Astrocyte (in vitro differentiated cells and primary cell): ENCODE measurements at regions not wholly inside any gene's neighbourhood (a gene's known extent, or its start where the extent isn't known, plus 50 kb on each side); places are given as distances from the start of the nearest gene placed in this dataset.
"Not testable (repeated sequence)": the region's sequence is repeated elsewhere in the genome, so short reads cannot be mapped to it uniquely, and the experiment has no call there.

Source experiments
- DNase-seq: peaks from one replicate; pipeline ENCODE4 v3.0.0-alpha.2; 2010; ENCODE audit warnings: low read depth
- FAIRE-seq: peaks from 2 replicates; lab custom pipeline; 2011; peaks lifted over from hg19 to GRCh38; lab: Jason Lieb, UNC
- H2AFZ ChIP-seq: 2 replicates; pipeline ENCODE4 v1.6.0; 2012; ENCODE audit warnings: low read depth, low read length, inconsistent platforms
- H3K27ac ChIP-seq: 2 replicates; pipeline ENCODE4 v1.5.1; 2011; ENCODE audit warnings: low read depth, low read length, inconsistent platforms
- H3K27me3 ChIP-seq: 2 replicates; pipeline ENCODE4 v1.6.0; 2011; ENCODE audit warnings: low read length, inconsistent platforms; ENCODE audit not compliant: insufficient read depth
- H3K36me3 ChIP-seq: 2 replicates; pipeline ENCODE4 v1.5.1; 2011; ENCODE audit warnings: low read length, inconsistent platforms; ENCODE audit not compliant: insufficient read depth
- H3K4me1 ChIP-seq: 2 replicates; pipeline ENCODE4 v1.5.1; 2011; ENCODE audit warnings: low read length, inconsistent platforms; ENCODE audit not compliant: insufficient read depth
- H3K4me2 ChIP-seq: 2 replicates; pipeline ENCODE4 v1.6.0; 2012; ENCODE audit warnings: low read length, inconsistent platforms
- H3K4me3 ChIP-seq: 2 replicates; pipeline ENCODE4 v1.5.1; 2011; ENCODE audit warnings: low read depth, mild to moderate bottlenecking, low read length, inconsistent platforms; ENCODE audit not compliant: insufficient read depth
- H3K79me2 ChIP-seq: 2 replicates; pipeline ENCODE4 v1.6.0; 2012; ENCODE audit warnings: mild to moderate bottlenecking, low read length, inconsistent platforms; ENCODE audit not compliant: insufficient read depth
- H3K9ac ChIP-seq: 2 replicates; pipeline ENCODE4 v1.6.0; 2012; ENCODE audit warnings: mild to moderate bottlenecking, low read length, inconsistent platforms
- H3K9me3 ChIP-seq: 2 replicates; pipeline ENCODE4 v1.5.1; 2012; ENCODE audit warnings: low read depth, mild to moderate bottlenecking, low read length, inconsistent platforms; ENCODE audit not compliant: insufficient read depth
- H4K20me1 ChIP-seq: 2 replicates; pipeline ENCODE4 v1.6.0; 2012; ENCODE audit warnings: low read length, inconsistent platforms; ENCODE audit not compliant: insufficient read depth
- H3K27ac Mint-ChIP-seq: one replicate; pipeline ENCODE4 v1.8.0; 2021; ENCODE audit warnings: mild to moderate bottlenecking, mixed read lengths; ENCODE audit not compliant: unreplicated experiment
- H3K27me3 Mint-ChIP-seq: one replicate; pipeline ENCODE4 v1.8.0; 2021; ENCODE audit warnings: low read depth, mixed read lengths; ENCODE audit not compliant: unreplicated experiment
- H3K36me3 Mint-ChIP-seq: one replicate; pipeline ENCODE4 v1.8.0; 2021; ENCODE audit warnings: low read depth, mixed read lengths; ENCODE audit not compliant: unreplicated experiment
- H3K4me1 Mint-ChIP-seq: one replicate; pipeline ENCODE4 v1.8.0; 2021; ENCODE audit warnings: low read depth, mixed read lengths; ENCODE audit not compliant: unreplicated experiment
- H3K4me3 Mint-ChIP-seq: one replicate; pipeline ENCODE4 v1.8.0; 2021; ENCODE audit warnings: mild to moderate bottlenecking, moderate library complexity, mixed read lengths; ENCODE audit not compliant: unreplicated experiment
- H3K9me3 Mint-ChIP-seq: one replicate; pipeline ENCODE4 v1.8.0; 2021; ENCODE audit warnings: mild to moderate bottlenecking, mixed read lengths; ENCODE audit not compliant: unreplicated experiment
- CTCF ChIP-seq: IDR thresholded peaks from 2 replicates; pipeline ENCODE4 v1.5.1; 2011; ENCODE audit warnings: low read depth, mild to moderate bottlenecking, inconsistent platforms, low read length, moderate library complexity; ENCODE audit not compliant: insufficient read depth
- EZH2 ChIP-seq: IDR thresholded peaks from 2 replicates; pipeline ENCODE4 v1.6.1; 2012; ENCODE audit warnings: mild to moderate bottlenecking, low read length, inconsistent platforms; ENCODE audit not compliant: insufficient read depth

DNA sequence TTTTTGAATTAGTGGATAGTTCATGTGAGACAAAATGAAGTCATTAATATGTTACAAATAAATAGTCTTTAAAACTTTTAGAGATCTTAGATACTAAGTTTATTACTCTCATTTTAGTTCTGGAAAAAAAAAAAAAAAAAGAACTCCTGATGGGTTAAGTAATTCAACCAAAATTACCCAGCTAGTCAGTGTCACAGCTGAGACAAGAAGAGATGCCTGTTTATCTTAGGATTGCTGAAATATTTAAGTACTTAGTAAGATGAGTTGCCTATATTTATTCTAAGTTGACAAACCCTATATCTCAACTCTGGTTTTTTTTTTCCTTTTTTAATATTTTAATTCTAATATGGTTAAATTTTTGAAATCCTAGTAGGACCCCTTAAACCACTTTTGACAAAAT is 781.0 kb upstream of the LRRN3 start:
- H3K36me3 Mint-ChIP-seq: peaks cover 3% of the 10 kb centered on the region
- H3K27me3 Mint-ChIP-seq: no peaks in the 10 kb centered on the region
- Histone ChIP-seq H2AFZ (no peak overlapping the region), H3K4me3 (no peak overlapping the region), H3K36me3 (no peaks in the 10 kb centered on the region), H4K20me1 (no peaks in the 10 kb centered on the region), H3K27ac (no peak overlapping the region), H3K9ac (no peak overlapping the region), H3K27me3 (no peaks in the 10 kb centered on the region), H3K79me2 (no peaks in the 10 kb centered on the region), H3K9me3 (no peaks in the 10 kb centered on the region), H3K4me1 (no peaks in the 10 kb centered on the region), H3K4me2 (peak overlapping the region; percentile 3)
- peak; percentile 3 for DNase-seq
- peaks cover 4% of the 10 kb centered on the region for H3K9me3 Mint-ChIP-seq
- no peak for FAIRE-seq
- peaks cover 21% of the 10 kb centered on the region for H3K4me1 Mint-ChIP-seq
- no peak overlapping the region for H3K27ac Mint-ChIP-seq
- TF ChIP-seq CTCF: no peak
- H3K4me3 Mint-ChIP-seq: no peak overlapping the region

GRCh38 chr7:110311556-110311955 is 779.4 kb upstream of the LRRN3 start:
- Histone ChIP-seq H4K20me1 (no peaks in the 10 kb centered on the region), H3K4me1 (no peaks in the 10 kb centered on the region), H2AFZ (no peak overlapping the region), H3K4me2 (no peak overlapping the region), H3K9ac (no peak overlapping the region), H3K79me2 (no peaks in the 10 kb centered on the region), H3K27me3 (no peaks in the 10 kb centered on the region), H3K27ac (no peak overlapping the region), H3K9me3 (no peaks in the 10 kb centered on the region), H3K4me3 (no peak overlapping the region), H3K36me3 (no peaks in the 10 kb centered on the region)
- Mint-ChIP-seq H3K36me3 (peaks cover 3% of the 10 kb centered on the region), H3K27ac (peak overlapping the region; percentile 77), H3K27me3 (no peaks in the 10 kb centered on the region), H3K4me1 (peaks cover 21% of the 10 kb centered on the region), H3K4me3 (no peak overlapping the region), H3K9me3 (peaks cover 8% of the 10 kb centered on the region)
- FAIRE-seq: no peak
- DNase-seq: no peak
- TF ChIP-seq CTCF (no peak), EZH2 (no peak)

DNA sequence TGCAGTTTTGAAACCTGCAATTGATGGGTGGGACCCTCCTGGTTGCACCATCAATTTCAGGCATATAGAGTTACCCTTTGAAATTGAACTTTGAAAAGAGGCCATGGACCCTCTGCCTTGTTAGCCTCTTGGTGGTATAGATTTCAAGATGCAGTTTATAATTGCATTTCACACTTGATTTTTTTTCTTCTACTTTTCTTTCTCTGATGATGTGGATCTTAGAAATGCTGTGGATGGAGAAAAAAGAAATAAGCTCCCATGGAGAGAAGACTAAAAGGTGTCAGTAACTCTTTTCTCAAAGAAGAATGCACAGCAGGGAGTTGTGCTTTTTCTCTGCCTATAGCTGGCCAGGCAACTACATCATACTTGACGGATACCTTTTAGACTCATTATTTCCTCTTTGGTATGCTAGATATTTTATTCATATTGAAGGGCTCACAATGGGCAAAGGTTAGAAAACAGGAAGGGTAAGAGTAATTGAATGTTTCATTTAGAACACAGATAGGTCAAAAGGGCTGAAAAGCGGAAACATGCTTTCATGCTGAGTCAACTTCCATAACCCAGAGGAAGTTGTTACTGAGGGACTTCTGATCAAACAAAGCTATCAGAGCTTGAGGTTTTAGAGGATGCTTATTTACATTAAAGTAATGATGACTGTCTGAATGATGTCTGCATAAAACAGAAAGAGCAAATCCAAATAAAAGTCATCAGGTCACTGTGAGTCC is 773.2 kb upstream of the LRRN3 start:
- Mint-ChIP-seq H3K9me3 (peaks cover 19% of the 10 kb centered on the region), H3K27ac (peak overlapping the region; percentile 13), H3K4me1 (peaks cover 12% of the 10 kb centered on the region), H3K27me3 (no peaks in the 10 kb centered on the region), H3K4me3 (no peak overlapping the region), H3K36me3 (peaks cover 2% of the 10 kb centered on the region)
- DNase-seq (peak; percentile 34), FAIRE-seq (no peak)
- Histone ChIP-seq H3K27me3 (no peaks in the 10 kb centered on the region), H4K20me1 (no peaks in the 10 kb centered on the region), H3K4me2 (peak overlapping the region; percentile 16), H3K79me2 (no peaks in the 10 kb centered on the region), H3K4me1 (peaks cover 3% of the 10 kb centered on the region), H3K9ac (no peak overlapping the region), H3K36me3 (no peaks in the 10 kb centered on the region), H2AFZ (no peak overlapping the region), H3K27ac (no peak overlapping the region), H3K9me3 (no peaks in the 10 kb centered on the region), H3K4me3 (no peak overlapping the region)
- TF ChIP-seq CTCF (no peak), EZH2 (no peak)

GRCh38 chr7:110320285-110320684 is 770.6 kb upstream of the LRRN3 start:
- not testable (repeated sequence) for H3K27me3 Mint-ChIP-seq, H3K9me3 ChIP-seq, H3K9ac ChIP-seq, H3K36me3 Mint-ChIP-seq, H3K4me1 ChIP-seq, H3K4me3 ChIP-seq, H3K27ac Mint-ChIP-seq, H3K4me3 Mint-ChIP-seq, H4K20me1 ChIP-seq, DNase-seq, H2AFZ ChIP-seq, H3K27ac ChIP-seq, H3K79me2 ChIP-seq, FAIRE-seq, H3K27me3 ChIP-seq, H3K4me2 ChIP-seq, H3K36me3 ChIP-seq
- Mint-ChIP-seq H3K4me1 (peaks cover 16% of the 10 kb centered on the region), H3K9me3 (peaks cover 19% of the 10 kb centered on the region)
